ENCODE measurements at regions not wholly inside any gene's neighbourhood (a gene's known extent, or its start where the extent isn't known, plus 50 kb on each side); places are given as distances from the start of the nearest gene placed in this dataset.

DNA sequence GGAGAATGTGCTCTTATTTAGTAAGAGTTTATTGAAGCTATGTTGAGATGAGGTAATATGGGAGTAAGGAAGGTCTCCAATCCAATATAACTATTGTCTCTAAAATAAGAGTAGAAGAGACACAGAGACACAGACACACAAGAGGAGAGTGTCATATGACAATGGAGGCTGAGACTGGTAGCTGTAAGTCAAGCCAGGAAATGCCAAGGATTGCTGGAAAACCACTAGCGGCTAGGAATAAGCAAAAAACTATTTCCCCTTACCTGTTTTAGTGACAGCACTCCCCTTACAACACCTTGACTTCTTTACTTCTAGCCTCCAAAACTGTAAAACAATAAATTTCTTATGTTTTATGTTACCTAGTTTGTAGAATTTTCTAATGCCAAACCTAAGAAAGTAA is 1652.8 kb downstream of the LRRC4C start (continued):
- TF ChIP-seq CLOCK (CRISPR knock-in tag; IDR thresholded peaks at IDR 0.05; ENCODE audit: borderline replicate concordance), result no peak

- no peak for DNase-seq (ENCODE audit: extremely low read depth in 1 of 4, low spot score in 3 of 4)
- TF ChIP-seq C11orf30 (IDR thresholded peaks at IDR 0.05; ENCODE audit: low read depth), result no peak
- TF ChIP-seq, protein P1, sequence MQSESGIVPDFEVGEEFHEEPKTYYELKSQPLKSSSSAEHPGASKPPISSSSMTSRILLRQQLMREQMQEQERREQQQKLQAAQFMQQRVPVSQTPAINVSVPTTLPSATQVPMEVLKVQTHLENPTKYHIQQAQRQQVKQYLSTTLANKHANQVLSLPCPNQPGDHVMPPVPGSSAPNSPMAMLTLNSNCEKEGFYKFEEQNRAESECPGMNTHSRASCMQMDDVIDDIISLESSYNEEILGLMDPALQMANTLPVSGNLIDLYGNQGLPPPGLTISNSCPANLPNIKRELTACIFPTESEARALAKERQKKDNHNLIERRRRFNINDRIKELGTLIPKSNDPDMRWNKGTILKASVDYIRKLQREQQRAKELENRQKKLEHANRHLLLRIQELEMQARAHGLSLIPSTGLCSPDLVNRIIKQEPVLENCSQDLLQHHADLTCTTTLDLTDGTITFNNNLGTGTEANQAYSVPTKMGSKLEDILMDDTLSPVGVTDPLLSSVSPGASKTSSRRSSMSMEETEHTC (IDR thresholded peaks at IDR 0.05), result no peak
- TF ChIP-seq, protein P2, sequence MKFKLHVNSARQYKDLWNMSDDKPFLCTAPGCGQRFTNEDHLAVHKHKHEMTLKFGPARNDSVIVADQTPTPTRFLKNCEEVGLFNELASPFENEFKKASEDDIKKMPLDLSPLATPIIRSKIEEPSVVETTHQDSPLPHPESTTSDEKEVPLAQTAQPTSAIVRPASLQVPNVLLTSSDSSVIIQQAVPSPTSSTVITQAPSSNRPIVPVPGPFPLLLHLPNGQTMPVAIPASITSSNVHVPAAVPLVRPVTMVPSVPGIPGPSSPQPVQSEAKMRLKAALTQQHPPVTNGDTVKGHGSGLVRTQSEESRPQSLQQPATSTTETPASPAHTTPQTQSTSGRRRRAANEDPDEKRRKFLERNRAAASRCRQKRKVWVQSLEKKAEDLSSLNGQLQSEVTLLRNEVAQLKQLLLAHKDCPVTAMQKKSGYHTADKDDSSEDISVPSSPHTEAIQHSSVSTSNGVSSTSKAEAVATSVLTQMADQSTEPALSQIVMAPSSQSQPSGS (CRISPR knock-in tag; IDR thresholded peaks at IDR 0.05), result no peak
- TF ChIP-seq L3MBTL2 (IDR thresholded peaks at IDR 0.05), result no peak
- no peak for TF ChIP-seq LARP7 (IDR thresholded peaks at IDR 0.05)
- no peak for TF ChIP-seq HMG20A (CRISPR knock-in tag; conservative IDR thresholded peaks at IDR 0.05)
- no peak for TF ChIP-seq SRSF3 (IDR thresholded peaks at IDR 0.05; ENCODE audit: insufficient read depth, low read length)
- no peak for TF ChIP-seq FUS (optimal IDR thresholded peaks at IDR 0.05; ENCODE audit: low read depth, low read length)
- TF ChIP-seq ZNF785 (CRISPR knock-in tag; IDR thresholded peaks at IDR 0.05), result no peak
- TF ChIP-seq ZNF431 (CRISPR knock-in tag; IDR thresholded peaks at IDR 0.05), result no peak
- Histone ChIP-seq H3K79me2 (ENCODE audit: control insufficient read depth, insufficient read depth, low read length) (no peaks in the 10 kb centered on the region), H3K4me1 (replicated peaks in 1 of 2; ENCODE audit: control insufficient read depth in 2 of 2, insufficient read depth in 2 of 2, low read length in 2 of 2) (no peaks in the 10 kb centered on the region), H3K27me3 (ENCODE audit: control insufficient read depth in 2 of 2, insufficient read depth in 2 of 2, low read length in 2 of 2) (no peaks in the 10 kb centered on the region), H2AFZ (ENCODE audit: low read depth, low read length) (no peak overlapping the region), H3K9me1 (ENCODE audit: control insufficient read depth, insufficient read depth, low read length) (no peaks in the 10 kb centered on the region), H3K36me3 (ENCODE audit: control insufficient read depth, insufficient read depth, low read length) (no peaks in the 10 kb centered on the region), H3K9me3 (replicated peaks; ENCODE audit: control insufficient read depth, insufficient read depth, low read depth, low read length) (no peaks in the 10 kb centered on the region; the same call in 1 of the 2 replicates), H3K9ac (ENCODE audit: insufficient read depth in 1 of 2, low read depth in 2 of 2, low read length in 2 of 2) (no peak overlapping the region), H3K4me2 (ENCODE audit: insufficient read depth, low read length) (no peak overlapping the region), H4K20me1 (replicated peaks; ENCODE audit: control insufficient read depth, insufficient read depth, low read length) (no peaks in the 10 kb centered on the region), H3K4me3 (no peak overlapping the region), H3K27ac (ENCODE audit: extremely low read depth, low read depth, low read length) (no peak overlapping the region)
- ATAC-seq, result no peak
- CTCF ChIA-PET (ENCODE audit: low intra/inter-chr PET ratio), result no interaction called here
- no TSS peak for BruUV-seq (replicated peaks)
- in situ Hi-C loops (cut with MboI) (no loop called here), intact Hi-C loops (cut with micrococcal nuclease) (no loop called here)
- FAIRE-seq, result no peak
- POLR2A ChIA-PET, result no interaction called here
Observed at GRCh38 chr11:39804271-39804670, 1655.2 kb downstream of the LRRC4C start.
